SK-N-SH treated with all-trans-retinoic acid at 6 μM for 48 hours (cell line): ENCODE measurements at regions not wholly inside any gene's neighbourhood (a gene's known extent, or its start where the extent isn't known, plus 50 kb on each side); places are given as distances from the start of the nearest gene placed in this dataset.

Source experiments
- ATAC-seq: fragments of 200-7000 bp; cut with Tn5 transposase; 3 replicates; pipeline ENCODE4 v1.9.1; 2020; ENCODE audit warnings: mild to moderate bottlenecking, moderate library complexity
- ARNTL ChIP-seq: fragments of 450-650 bp; formaldehyde crosslinking; IDR thresholded peaks from 2 replicates; pipeline ENCODE4 v1.5.0; 2020; ENCODE audit warnings: low read depth, mild to moderate bottlenecking, moderate library complexity, borderline replicate concordance
- BACH2 ChIP-seq: fragments of 250-450 bp; sonication (Bioruptor Pico); IDR thresholded peaks from 2 replicates; pipeline ENCODE4 v1.9.0; 2021; ENCODE audit warnings: mild to moderate bottlenecking, borderline replicate concordance
- CSDC2 ChIP-seq: fragments of 250-450 bp; sonication (Bioruptor Pico); IDR thresholded peaks from 2 replicates; pipeline ENCODE4 v1.5.0; 2020; ENCODE audit warnings: mild to moderate bottlenecking, moderate library complexity
- ESRRG ChIP-seq: fragments of 250-450 bp; sonication (Bioruptor Pico); IDR thresholded peaks from 2 replicates; pipeline ENCODE4 v1.6.1; 2021; ENCODE audit warnings: mild to moderate bottlenecking
- GLIS3 ChIP-seq: fragments of 250-450 bp; sonication (Bioruptor Pico); IDR thresholded peaks from 2 replicates; pipeline ENCODE4 v1.5.0; 2020; ENCODE audit warnings: mild to moderate bottlenecking, moderate library complexity
- ISL1 ChIP-seq: fragments of 250-450 bp; sonication (Bioruptor Pico); IDR thresholded peaks from 2 replicates; pipeline ENCODE4 v2.1.2; 2022; ENCODE audit warnings: mild to moderate bottlenecking, moderate library complexity
- OSR1 ChIP-seq: fragments of 250-450 bp; sonication (Bioruptor Pico); IDR thresholded peaks from 2 replicates; pipeline ENCODE4 v1.8.0; 2022; ENCODE audit warnings: moderate library complexity, mild to moderate bottlenecking, inconsistent platforms
- PPARA ChIP-seq: fragments of 250-450 bp; sonication (Bioruptor Pico); IDR thresholded peaks from 2 replicates; pipeline ENCODE4 v1.5.0; 2020; ENCODE audit warnings: mild to moderate bottlenecking, borderline replicate concordance
- SNAI2 ChIP-seq: fragments of 250-450 bp; sonication (Bioruptor Pico); IDR thresholded peaks from 2 replicates; pipeline ENCODE4 v1.5.0; 2020; ENCODE audit warnings: mild to moderate bottlenecking, moderate library complexity
- TCF4 ChIP-seq: fragments of 250-450 bp; sonication (Bioruptor Pico); IDR thresholded peaks from 2 replicates; pipeline ENCODE4 v1.8.0; 2021; ENCODE audit warnings: mild to moderate bottlenecking, moderate library complexity, borderline replicate concordance
- TOX ChIP-seq: fragments of 250-450 bp; sonication (Bioruptor Pico); IDR thresholded peaks from 2 replicates; pipeline ENCODE4 v1.8.0; 2021; ENCODE audit warnings: mild to moderate bottlenecking, moderate library complexity, borderline replicate concordance
- ZC3H10 ChIP-seq: fragments of 250-450 bp; sonication (Bioruptor Pico); IDR thresholded peaks from 2 replicates; pipeline ENCODE4 v1.5.1; 2021; ENCODE audit warnings: mild to moderate bottlenecking, moderate library complexity
- ZFP3 ChIP-seq: fragments of 250-450 bp; sonication (Bioruptor Pico); IDR thresholded peaks from 2 replicates; pipeline ENCODE4 v1.5.0; 2020; ENCODE audit warnings: mild to moderate bottlenecking, moderate library complexity
- ZFP30 ChIP-seq: fragments of 450-650 bp; formaldehyde crosslinking; IDR thresholded peaks from 2 replicates; pipeline ENCODE4 v1.5.0; 2022; ENCODE audit warnings: mild to moderate bottlenecking, moderate library complexity
- ZNF565 ChIP-seq: fragments of 450-650 bp; formaldehyde crosslinking; conservative IDR thresholded peaks from 2 replicates; pipeline ENCODE4 v1.5.0; 2020; ENCODE audit warnings: low read depth, mild to moderate bottlenecking, moderate library complexity
- ZNF70 ChIP-seq: fragments of 450-650 bp; formaldehyde crosslinking; IDR thresholded peaks from 2 replicates; pipeline ENCODE4 v1.5.0; 2020; ENCODE audit warnings: mild to moderate bottlenecking, moderate library complexity
- ZNF8 ChIP-seq: fragments of 450-650 bp; formaldehyde crosslinking; IDR thresholded peaks from 2 replicates; pipeline ENCODE4 v1.5.0; 2020; ENCODE audit warnings: mild to moderate bottlenecking, moderate library complexity
- TF ChIP-seq, protein P1 (sequence below): fragments of 250-450 bp; sonication (Bioruptor Pico); IDR thresholded peaks from 2 replicates; pipeline ENCODE4 v1.8.0; 2021; ENCODE audit warnings: low read depth, mild to moderate bottlenecking, moderate library complexity, borderline replicate concordance
- TF ChIP-seq, protein P2 (sequence below): fragments of 250-450 bp; sonication (Bioruptor Pico); IDR thresholded peaks from 2 replicates; pipeline ENCODE4 v1.5.1; 2021; ENCODE audit warnings: mild to moderate bottlenecking, moderate library complexity
- TF ChIP-seq, protein P3 (sequence below): fragments of 250-450 bp; sonication (Bioruptor Pico); IDR thresholded peaks from 2 replicates; pipeline ENCODE4 v1.5.1; 2020; ENCODE audit warnings: low read depth, mild to moderate bottlenecking, moderate library complexity
- TF ChIP-seq, protein P4 (sequence below): fragments of 250-450 bp; sonication (Bioruptor Pico); IDR thresholded peaks from 2 replicates; pipeline ENCODE4 v1.8.0; 2020; ENCODE audit warnings: mild to moderate bottlenecking, moderate library complexity, borderline replicate concordance
- TF ChIP-seq, protein P5 (sequence below): fragments of 250-450 bp; sonication (Bioruptor Pico); IDR thresholded peaks from 2 replicates; pipeline ENCODE4 v1.5.0; 2020; ENCODE audit warnings: mild to moderate bottlenecking, moderate library complexity

DNA sequence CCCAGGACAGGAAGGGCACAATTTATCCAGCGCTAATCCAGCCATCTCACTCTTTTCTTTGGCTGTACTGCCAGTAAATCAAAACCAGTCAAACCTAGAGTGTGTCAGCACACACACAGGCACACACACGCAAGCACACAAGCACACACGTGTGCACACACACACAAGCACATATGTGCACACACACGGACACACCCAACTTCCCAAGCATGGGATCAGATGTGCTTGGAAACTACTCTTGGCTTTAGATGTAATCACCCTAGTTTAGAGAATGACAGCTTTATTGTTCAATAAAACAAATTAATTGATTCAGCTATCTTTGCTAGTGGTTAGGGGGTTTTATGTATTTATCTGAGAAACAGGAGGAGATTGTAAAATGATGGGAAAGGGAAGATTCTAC is 615.0 kb upstream of the MKI67 start:
- TF ChIP-seq ZC3H10 (CRISPR knock-in tag) (no peak), OSR1 (CRISPR knock-in tag) (no peak), PPARA (CRISPR knock-in tag) (no peak), TCF4 (CRISPR knock-in tag) (no peak), CSDC2 (CRISPR knock-in tag) (no peak), ZNF70 (CRISPR knock-in tag) (no peak), ZNF8 (CRISPR knock-in tag) (no peak), ZFP30 (CRISPR knock-in tag) (no peak), ZFP3 (CRISPR knock-in tag) (no peak), ZNF565 (CRISPR knock-in tag) (no peak)
- TF ChIP-seq, protein P1, sequence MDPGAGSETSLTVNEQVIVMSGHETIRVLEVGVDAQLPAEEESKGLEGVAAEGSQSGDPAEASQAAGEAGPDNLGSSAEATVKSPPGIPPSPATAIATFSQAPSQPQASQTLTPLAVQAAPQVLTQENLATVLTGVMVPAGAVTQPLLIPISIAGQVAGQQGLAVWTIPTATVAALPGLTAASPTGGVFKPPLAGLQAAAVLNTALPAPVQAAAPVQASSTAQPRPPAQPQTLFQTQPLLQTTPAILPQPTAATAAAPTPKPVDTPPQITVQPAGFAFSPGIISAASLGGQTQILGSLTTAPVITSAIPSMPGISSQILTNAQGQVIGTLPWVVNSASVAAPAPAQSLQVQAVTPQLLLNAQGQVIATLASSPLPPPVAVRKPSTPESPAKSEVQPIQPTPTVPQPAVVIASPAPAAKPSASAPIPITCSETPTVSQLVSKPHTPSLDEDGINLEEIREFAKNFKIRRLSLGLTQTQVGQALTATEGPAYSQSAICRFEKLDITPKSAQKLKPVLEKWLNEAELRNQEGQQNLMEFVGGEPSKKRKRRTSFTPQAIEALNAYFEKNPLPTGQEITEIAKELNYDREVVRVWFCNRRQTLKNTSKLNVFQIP: no peak
- TF ChIP-seq, protein P2, sequence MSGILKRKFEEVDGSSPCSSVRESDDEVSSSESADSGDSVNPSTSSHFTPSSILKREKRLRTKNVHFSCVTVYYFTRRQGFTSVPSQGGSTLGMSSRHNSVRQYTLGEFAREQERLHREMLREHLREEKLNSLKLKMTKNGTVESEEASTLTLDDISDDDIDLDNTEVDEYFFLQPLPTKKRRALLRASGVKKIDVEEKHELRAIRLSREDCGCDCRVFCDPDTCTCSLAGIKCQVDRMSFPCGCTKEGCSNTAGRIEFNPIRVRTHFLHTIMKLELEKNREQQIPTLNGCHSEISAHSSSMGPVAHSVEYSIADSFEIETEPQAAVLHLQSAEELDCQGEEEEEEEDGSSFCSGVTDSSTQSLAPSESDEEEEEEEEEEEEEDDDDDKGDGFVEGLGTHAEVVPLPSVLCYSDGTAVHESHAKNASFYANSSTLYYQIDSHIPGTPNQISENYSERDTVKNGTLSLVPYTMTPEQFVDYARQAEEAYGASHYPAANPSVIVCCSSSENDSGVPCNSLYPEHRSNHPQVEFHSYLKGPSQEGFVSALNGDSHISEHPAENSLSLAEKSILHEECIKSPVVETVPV: no peak
- TF ChIP-seq, protein P3, sequence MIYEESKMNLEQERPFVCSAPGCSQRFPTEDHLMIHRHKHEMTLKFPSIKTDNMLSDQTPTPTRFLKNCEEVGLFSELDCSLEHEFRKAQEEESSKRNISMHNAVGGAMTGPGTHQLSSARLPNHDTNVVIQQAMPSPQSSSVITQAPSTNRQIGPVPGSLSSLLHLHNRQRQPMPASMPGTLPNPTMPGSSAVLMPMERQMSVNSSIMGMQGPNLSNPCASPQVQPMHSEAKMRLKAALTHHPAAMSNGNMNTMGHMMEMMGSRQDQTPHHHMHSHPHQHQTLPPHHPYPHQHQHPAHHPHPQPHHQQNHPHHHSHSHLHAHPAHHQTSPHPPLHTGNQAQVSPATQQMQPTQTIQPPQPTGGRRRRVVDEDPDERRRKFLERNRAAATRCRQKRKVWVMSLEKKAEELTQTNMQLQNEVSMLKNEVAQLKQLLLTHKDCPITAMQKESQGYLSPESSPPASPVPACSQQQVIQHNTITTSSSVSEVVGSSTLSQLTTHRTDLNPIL (CRISPR knock-in tag): no peak
- TF ChIP-seq, protein P4, sequence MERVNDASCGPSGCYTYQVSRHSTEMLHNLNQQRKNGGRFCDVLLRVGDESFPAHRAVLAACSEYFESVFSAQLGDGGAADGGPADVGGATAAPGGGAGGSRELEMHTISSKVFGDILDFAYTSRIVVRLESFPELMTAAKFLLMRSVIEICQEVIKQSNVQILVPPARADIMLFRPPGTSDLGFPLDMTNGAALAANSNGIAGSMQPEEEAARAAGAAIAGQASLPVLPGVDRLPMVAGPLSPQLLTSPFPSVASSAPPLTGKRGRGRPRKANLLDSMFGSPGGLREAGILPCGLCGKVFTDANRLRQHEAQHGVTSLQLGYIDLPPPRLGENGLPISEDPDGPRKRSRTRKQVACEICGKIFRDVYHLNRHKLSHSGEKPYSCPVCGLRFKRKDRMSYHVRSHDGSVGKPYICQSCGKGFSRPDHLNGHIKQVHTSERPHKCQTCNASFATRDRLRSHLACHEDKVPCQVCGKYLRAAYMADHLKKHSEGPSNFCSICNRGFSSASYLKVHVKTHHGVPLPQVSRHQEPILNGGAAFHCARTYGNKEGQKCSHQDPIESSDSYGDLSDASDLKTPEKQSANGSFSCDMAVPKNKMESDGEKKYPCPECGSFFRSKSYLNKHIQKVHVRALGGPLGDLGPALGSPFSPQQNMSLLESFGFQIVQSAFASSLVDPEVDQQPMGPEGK: no peak
- TF ChIP-seq, protein P5, sequence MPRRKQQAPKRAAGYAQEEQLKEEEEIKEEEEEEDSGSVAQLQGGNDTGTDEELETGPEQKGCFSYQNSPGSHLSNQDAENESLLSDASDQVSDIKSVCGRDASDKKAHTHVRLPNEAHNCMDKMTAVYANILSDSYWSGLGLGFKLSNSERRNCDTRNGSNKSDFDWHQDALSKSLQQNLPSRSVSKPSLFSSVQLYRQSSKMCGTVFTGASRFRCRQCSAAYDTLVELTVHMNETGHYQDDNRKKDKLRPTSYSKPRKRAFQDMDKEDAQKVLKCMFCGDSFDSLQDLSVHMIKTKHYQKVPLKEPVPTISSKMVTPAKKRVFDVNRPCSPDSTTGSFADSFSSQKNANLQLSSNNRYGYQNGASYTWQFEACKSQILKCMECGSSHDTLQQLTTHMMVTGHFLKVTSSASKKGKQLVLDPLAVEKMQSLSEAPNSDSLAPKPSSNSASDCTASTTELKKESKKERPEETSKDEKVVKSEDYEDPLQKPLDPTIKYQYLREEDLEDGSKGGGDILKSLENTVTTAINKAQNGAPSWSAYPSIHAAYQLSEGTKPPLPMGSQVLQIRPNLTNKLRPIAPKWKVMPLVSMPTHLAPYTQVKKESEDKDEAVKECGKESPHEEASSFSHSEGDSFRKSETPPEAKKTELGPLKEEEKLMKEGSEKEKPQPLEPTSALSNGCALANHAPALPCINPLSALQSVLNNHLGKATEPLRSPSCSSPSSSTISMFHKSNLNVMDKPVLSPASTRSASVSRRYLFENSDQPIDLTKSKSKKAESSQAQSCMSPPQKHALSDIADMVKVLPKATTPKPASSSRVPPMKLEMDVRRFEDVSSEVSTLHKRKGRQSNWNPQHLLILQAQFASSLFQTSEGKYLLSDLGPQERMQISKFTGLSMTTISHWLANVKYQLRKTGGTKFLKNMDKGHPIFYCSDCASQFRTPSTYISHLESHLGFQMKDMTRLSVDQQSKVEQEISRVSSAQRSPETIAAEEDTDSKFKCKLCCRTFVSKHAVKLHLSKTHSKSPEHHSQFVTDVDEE: no peak
- no peak for ATAC-seq

DNA sequence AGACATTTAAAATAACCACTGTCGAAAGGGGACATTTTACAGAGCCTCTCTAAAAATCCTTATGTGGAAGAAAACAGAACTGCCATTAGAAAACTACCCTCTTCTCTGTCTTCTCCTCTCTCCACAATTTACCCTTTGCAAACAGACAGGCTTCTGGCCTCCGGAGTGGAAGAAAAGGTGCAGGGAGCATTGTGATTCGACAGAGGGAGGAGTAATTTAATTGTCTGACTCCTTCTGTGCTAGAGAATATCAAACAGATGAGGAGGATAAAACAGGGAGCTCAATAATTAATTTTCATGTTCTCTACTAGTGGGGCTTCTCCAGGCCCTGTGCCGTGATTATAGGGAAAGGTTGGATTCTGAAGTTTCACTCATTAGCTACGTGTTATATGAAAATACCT is 615.5 kb upstream of the MKI67 start:
- ATAC-seq: no peak
- TF ChIP-seq, protein P4: no peak
- TF ChIP-seq OSR1 (CRISPR knock-in tag) (no peak), GLIS3 (CRISPR knock-in tag) (no peak), ZFP30 (CRISPR knock-in tag) (no peak), PPARA (CRISPR knock-in tag) (no peak)

DNA sequence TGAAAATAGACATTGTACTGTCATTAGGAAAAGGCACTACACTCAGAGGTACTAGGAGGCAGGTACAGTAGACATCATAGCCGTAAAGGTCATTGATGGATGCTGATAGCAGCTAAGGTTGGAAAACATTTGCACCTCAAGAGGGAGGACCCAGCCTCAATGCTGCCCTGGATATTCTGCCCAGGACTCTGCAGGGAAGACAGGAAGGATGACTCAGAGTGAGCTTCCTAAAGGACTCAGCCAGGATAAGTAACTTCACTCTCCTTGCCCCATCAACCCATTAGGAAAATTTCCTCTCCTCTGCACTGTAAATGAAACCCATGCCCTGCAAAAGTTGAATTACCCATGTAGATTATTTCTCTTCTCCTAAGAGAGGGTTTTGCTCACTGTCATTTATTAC is 617.9 kb upstream of the MKI67 start:
- no peak for ATAC-seq
- TF ChIP-seq ESRRG (CRISPR knock-in tag) (no peak), ZNF8 (CRISPR knock-in tag) (no peak), TCF4 (CRISPR knock-in tag) (no peak), SNAI2 (no peak), ZNF70 (CRISPR knock-in tag) (no peak), BACH2 (CRISPR knock-in tag) (no peak), GLIS3 (CRISPR knock-in tag) (no peak), OSR1 (CRISPR knock-in tag) (no peak), TOX (CRISPR knock-in tag) (no peak), ISL1 (CRISPR knock-in tag) (no peak), ZC3H10 (CRISPR knock-in tag) (no peak), ZFP3 (CRISPR knock-in tag) (no peak), PPARA (CRISPR knock-in tag) (no peak), ARNTL (CRISPR knock-in tag) (no peak), ZNF565 (CRISPR knock-in tag) (no peak)
- TF ChIP-seq, protein P1: no peak
- TF ChIP-seq, protein P5: no peak
